ENCODE measurements at regions not wholly inside any gene's neighbourhood (a gene's known extent, or its start where the extent isn't known, plus 50 kb on each side); places are given as distances from the start of the nearest gene placed in this dataset.

DNA sequence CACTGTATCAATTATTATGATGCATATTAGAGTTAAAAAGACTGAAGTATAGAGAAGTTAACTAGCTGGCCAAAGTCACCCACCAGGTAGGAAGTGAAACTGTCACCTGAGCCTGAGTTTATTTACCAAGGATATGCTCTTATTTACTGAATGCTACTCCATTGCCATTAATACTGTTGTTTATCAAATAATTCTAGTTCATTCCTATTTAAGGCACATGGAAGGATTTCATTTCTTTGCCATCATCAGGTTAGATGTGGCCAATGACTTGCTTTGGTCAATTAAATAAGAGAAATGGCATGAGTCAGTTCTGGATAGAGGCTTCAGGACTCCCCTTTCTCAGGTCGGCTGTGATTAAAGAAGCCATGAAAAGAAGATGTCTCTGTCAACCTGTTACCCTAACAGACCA, 169.6 kb downstream of the KCNJ2 start:
- no peak for TF ChIP-seq EZH2phosphoT487 (conservative IDR thresholded peaks at IDR 0.05; ENCODE audit: low read length)
- TF ChIP-seq, protein P1, sequence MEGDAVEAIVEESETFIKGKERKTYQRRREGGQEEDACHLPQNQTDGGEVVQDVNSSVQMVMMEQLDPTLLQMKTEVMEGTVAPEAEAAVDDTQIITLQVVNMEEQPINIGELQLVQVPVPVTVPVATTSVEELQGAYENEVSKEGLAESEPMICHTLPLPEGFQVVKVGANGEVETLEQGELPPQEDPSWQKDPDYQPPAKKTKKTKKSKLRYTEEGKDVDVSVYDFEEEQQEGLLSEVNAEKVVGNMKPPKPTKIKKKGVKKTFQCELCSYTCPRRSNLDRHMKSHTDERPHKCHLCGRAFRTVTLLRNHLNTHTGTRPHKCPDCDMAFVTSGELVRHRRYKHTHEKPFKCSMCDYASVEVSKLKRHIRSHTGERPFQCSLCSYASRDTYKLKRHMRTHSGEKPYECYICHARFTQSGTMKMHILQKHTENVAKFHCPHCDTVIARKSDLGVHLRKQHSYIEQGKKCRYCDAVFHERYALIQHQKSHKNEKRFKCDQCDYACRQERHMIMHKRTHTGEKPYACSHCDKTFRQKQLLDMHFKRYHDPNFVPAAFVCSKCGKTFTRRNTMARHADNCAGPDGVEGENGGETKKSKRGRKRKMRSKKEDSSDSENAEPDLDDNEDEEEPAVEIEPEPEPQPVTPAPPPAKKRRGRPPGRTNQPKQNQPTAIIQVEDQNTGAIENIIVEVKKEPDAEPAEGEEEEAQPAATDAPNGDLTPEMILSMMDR (IDR thresholded peaks at IDR 0.05; ENCODE audit: insufficient read depth, low read length, poor library complexity, severe bottlenecking), result no peak
- no peak overlapping the region for H2AFZ ChIP-seq (ENCODE audit: low read depth, low read length, severe bottlenecking)

DNA sequence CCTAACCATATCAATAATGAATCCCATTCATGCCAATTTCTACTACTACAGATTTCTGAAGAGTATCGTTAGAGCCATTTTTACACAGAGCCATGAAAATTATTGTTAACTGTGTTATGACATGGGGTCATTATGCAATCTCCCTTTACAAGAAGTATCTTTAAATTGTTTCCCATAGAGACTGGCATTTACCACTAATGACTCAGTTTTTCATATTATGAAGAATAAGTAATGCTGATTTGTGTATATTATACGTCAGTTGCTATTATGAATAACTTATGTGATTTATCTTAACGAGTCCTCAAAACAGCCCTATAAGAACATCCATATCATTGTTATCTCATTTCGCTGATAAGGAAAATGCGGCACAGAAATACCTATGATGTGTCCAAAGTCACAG, 173.8 kb downstream of the KCNJ2 start:
- Histone ChIP-seq H3K9ac (ENCODE audit: low read length) (no peak overlapping the region), H3K27me3 (ENCODE audit: low read length) (no peaks in the 10 kb centered on the region), H3F3A (ENCODE audit: insufficient read depth) (no peaks in the 10 kb centered on the region), H3K79me2 (ENCODE audit: insufficient read depth, low read length) (no peaks in the 10 kb centered on the region), H2AFZ (ENCODE audit: low read depth, low read length, severe bottlenecking) (no peak overlapping the region), H3K9me3 (ENCODE audit: insufficient read depth, low read length) (no peaks in the 10 kb centered on the region), H3K27ac (ENCODE audit: low read depth, low read length) (no peak overlapping the region), H3K4me2 (ENCODE audit: low read depth, low read length, poor library complexity, severe bottlenecking) (no peak overlapping the region), H3K4me3 (ENCODE audit: insufficient read depth, low read length, poor library complexity, severe bottlenecking) (no peak overlapping the region), H3K36me3 (ENCODE audit: low read length) (no peaks in the 10 kb centered on the region), H3K9me2 (replicated peaks; ENCODE audit: insufficient read depth, low read length) (no peaks in the 10 kb centered on the region), H4K20me1 (ENCODE audit: low read depth, low read length) (no peaks in the 10 kb centered on the region)
- TF ChIP-seq, protein P1 (IDR thresholded peaks at IDR 0.05; ENCODE audit: insufficient read depth, low read length, poor library complexity, severe bottlenecking), result no peak
- no peak for TF ChIP-seq EZH2phosphoT487 (conservative IDR thresholded peaks at IDR 0.05; ENCODE audit: low read length)

More for the DNA sequence above, 169.6 kb downstream of the KCNJ2 start:
- Histone ChIP-seq H3K36me3 (ENCODE audit: low read length) (no peaks in the 10 kb centered on the region), H3K27ac (ENCODE audit: low read depth, low read length) (no peak overlapping the region), H3K9me2 (replicated peaks; ENCODE audit: insufficient read depth, low read length) (no peaks in the 10 kb centered on the region), H3K27me3 (ENCODE audit: low read length) (no peaks in the 10 kb centered on the region), H4K20me1 (ENCODE audit: low read depth, low read length) (no peaks in the 10 kb centered on the region), H3K9me3 (ENCODE audit: insufficient read depth, low read length) (no peaks in the 10 kb centered on the region), H3K79me2 (ENCODE audit: insufficient read depth, low read length) (no peaks in the 10 kb centered on the region), H3K4me3 (ENCODE audit: insufficient read depth, low read length, poor library complexity, severe bottlenecking) (no peak overlapping the region), H3F3A (ENCODE audit: insufficient read depth) (no peaks in the 10 kb centered on the region), H3K4me2 (ENCODE audit: low read depth, low read length, poor library complexity, severe bottlenecking) (no peak overlapping the region), H3K9ac (ENCODE audit: low read length) (no peak overlapping the region)

DNA sequence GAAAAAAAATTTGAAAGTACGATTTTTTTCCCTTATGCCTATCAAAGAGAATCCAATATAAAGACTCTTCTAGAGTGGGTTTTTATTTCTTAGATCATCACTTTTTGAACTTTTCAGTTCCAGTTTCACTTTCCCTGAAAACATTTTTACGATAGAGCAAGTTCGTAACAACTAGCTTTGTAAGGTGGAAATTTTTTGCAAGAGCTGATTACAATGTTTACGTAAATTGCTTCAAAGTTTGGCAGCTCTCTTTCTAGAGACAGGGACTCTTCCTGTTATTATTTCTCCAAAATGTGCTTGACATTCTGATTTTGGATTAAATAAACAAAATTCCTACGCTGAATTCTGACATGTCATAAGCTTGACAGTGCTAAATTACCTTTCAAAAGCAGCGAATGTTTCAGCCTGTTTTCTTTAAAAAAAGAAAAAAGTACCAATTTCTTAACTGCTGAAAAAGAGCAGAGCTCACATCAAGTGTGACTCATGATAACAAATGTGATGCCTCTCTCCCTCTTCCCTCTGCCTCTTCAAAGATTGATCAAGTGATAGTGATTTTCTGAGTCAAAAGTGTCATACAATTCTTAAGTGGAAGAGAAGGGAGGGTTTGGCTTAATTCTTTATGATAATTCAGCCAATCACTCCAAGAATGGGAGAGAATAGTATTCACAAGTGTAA, 175.2 kb downstream of the KCNJ2 start:
- TF ChIP-seq, protein P1 (IDR thresholded peaks at IDR 0.05; ENCODE audit: insufficient read depth, low read length, poor library complexity, severe bottlenecking), result no peak
- TF ChIP-seq EZH2phosphoT487 (conservative IDR thresholded peaks at IDR 0.05; ENCODE audit: low read length), result no peak
- Histone ChIP-seq H3K36me3 (ENCODE audit: low read length) (no peaks in the 10 kb centered on the region), H3F3A (ENCODE audit: insufficient read depth) (no peaks in the 10 kb centered on the region), H3K4me2 (ENCODE audit: low read depth, low read length, poor library complexity, severe bottlenecking) (no peak overlapping the region), H2AFZ (ENCODE audit: low read depth, low read length, severe bottlenecking) (no peak overlapping the region), H3K9ac (ENCODE audit: low read length) (no peak overlapping the region), H3K79me2 (ENCODE audit: insufficient read depth, low read length) (no peaks in the 10 kb centered on the region), H4K20me1 (ENCODE audit: low read depth, low read length) (no peaks in the 10 kb centered on the region), H3K27me3 (ENCODE audit: low read length) (no peaks in the 10 kb centered on the region), H3K27ac (ENCODE audit: low read depth, low read length) (no peak overlapping the region), H3K4me3 (ENCODE audit: insufficient read depth, low read length, poor library complexity, severe bottlenecking) (no peak overlapping the region), H3K9me2 (replicated peaks; ENCODE audit: insufficient read depth, low read length) (no peaks in the 10 kb centered on the region), H3K9me3 (ENCODE audit: insufficient read depth, low read length) (no peaks in the 10 kb centered on the region)
